ENCODE measurements at regions not wholly inside any gene's neighbourhood (a gene's known extent, or its start where the extent isn't known, plus 50 kb on each side); places are given as distances from the start of the nearest gene placed in this dataset.

GRCh38 chr14:71694591-71695530 is 237.4 kb upstream of the RGS6 start:
- no peak for DNase-seq

- no peak for DNase-seq
Measured at GRCh38 chr14:71695611-71696350, 236.4 kb upstream of the RGS6 start.

- no peak for DNase-seq
Measured at GRCh38 chr14:71698027-71698426, 234.2 kb upstream of the RGS6 start.

- no peak for DNase-seq
Measured at GRCh38 chr14:71698673-71699072, 233.6 kb upstream of the RGS6 start.

GRCh38 chr14:71701990-71702389 is 230.2 kb upstream of the RGS6 start:
- no peak for DNase-seq

- DNase-seq = no peak
Measured at GRCh38 chr14:71702786-71703185, 229.4 kb upstream of the RGS6 start.

- DNase-seq = no peak
Measured at GRCh38 chr14:71703477-71703876, 228.8 kb upstream of the RGS6 start.

- DNase-seq = no peak
Measured at GRCh38 chr14:71704210-71704609, 228.0 kb upstream of the RGS6 start.

- no peak for DNase-seq
Measured at GRCh38 chr14:71705460-71705859, 226.8 kb upstream of the RGS6 start.

- DNase-seq = no peak
Measured at GRCh38 chr14:71709076-71709475, 223.2 kb upstream of the RGS6 start.

GRCh38 chr14:71709987-71710386 is 222.2 kb upstream of the RGS6 start:
- no peak for DNase-seq

GRCh38 chr14:71711125-71711524 is 221.1 kb upstream of the RGS6 start:
- DNase-seq = no peak

GRCh38 chr14:71711619-71712018 is 220.6 kb upstream of the RGS6 start:
- no peak for DNase-seq

GRCh38 chr14:71712478-71712877 is 219.8 kb upstream of the RGS6 start:
- no peak for DNase-seq

- DNase-seq = no peak
Measured at GRCh38 chr14:71713016-71713415, 219.2 kb upstream of the RGS6 start.

- DNase-seq = no peak
Measured at GRCh38 chr14:71713451-71713850, 218.8 kb upstream of the RGS6 start.

- DNase-seq = no peak
Measured at GRCh38 chr14:71714225-71714624, 218.0 kb upstream of the RGS6 start.

GRCh38 chr14:71716041-71716772 is 216.0 kb upstream of the RGS6 start:
- DNase-seq = no peak

- no peak for DNase-seq
Measured at GRCh38 chr14:71720978-71721624, 211.1 kb upstream of the RGS6 start.

- DNase-seq = no peak
Measured at GRCh38 chr14:71721791-71722190, 210.4 kb upstream of the RGS6 start.

GRCh38 chr14:71722885-71723284 is 209.3 kb upstream of the RGS6 start:
- no peak for DNase-seq

- DNase-seq = no peak
Measured at GRCh38 chr14:71725922-71726579, 206.2 kb upstream of the RGS6 start.
